ENCODE measurements at regions not wholly inside any gene's neighbourhood (a gene's known extent, or its start where the extent isn't known, plus 50 kb on each side); places are given as distances from the start of the nearest gene placed in this dataset.

GRCh38 chr12:91972896-91973295 is 172.8 kb downstream of the BTG1 start:
- Histone ChIP-seq H3K36me3 (no peaks in the 10 kb centered on the region), H3K4me1 (peaks cover 6% of the 10 kb centered on the region), H3K27me3 (ENCODE audit: low read depth) (no peaks in the 10 kb centered on the region), H3K9me3 (replicated peaks) (no peaks in the 10 kb centered on the region), H3K4me3 (no peak overlapping the region), H3K27ac (replicated peaks) (no peak overlapping the region)
- TF ChIP-seq CTCF (IDR thresholded peaks at IDR 0.05; ENCODE audit: borderline replicate concordance) = no peak
- intact Hi-C loops (cut with micrococcal nuclease) = no loop called here
- DNase-seq = no peak

GRCh38 chr12:91968777-91969171 is 176.9 kb downstream of the BTG1 start:
- TF ChIP-seq CTCF (IDR thresholded peaks at IDR 0.05; ENCODE audit: borderline replicate concordance) = no peak
- intact Hi-C loops (cut with micrococcal nuclease) = no loop called here
- peaks cover 14% of the 10 kb centered on the region for H3K4me1 ChIP-seq
- DNase-seq = no peak
- no peak overlapping the region for H3K4me3 ChIP-seq
- H3K27me3 ChIP-seq (ENCODE audit: low read depth) = no peaks in the 10 kb centered on the region
- no peak overlapping the region for H3K27ac ChIP-seq (replicated peaks)
- no peaks in the 10 kb centered on the region for H3K9me3 ChIP-seq (replicated peaks)
- no peaks in the 10 kb centered on the region for H3K36me3 ChIP-seq

- Histone ChIP-seq H3K27ac (replicated peaks) (no peak overlapping the region), H3K9me3 (replicated peaks) (no peaks in the 10 kb centered on the region), H3K27me3 (ENCODE audit: low read depth) (no peaks in the 10 kb centered on the region), H3K4me3 (no peak overlapping the region), H3K4me1 (peaks cover 14% of the 10 kb centered on the region), H3K36me3 (no peaks in the 10 kb centered on the region)
- no peak for TF ChIP-seq CTCF (IDR thresholded peaks at IDR 0.05; ENCODE audit: borderline replicate concordance)
- no peak for DNase-seq
- intact Hi-C loops (cut with micrococcal nuclease) = no loop called here
These were observed 177.4 kb downstream of the BTG1 start for GRCh38 chr12:91968076-91968776.

GRCh38 chr12:91967590-91967989 is 178.1 kb downstream of the BTG1 start:
- no peak for DNase-seq

GRCh38 chr12:91965781-91966180 is 179.9 kb downstream of the BTG1 start:
- no peak for DNase-seq
- no peak overlapping the region for H3K4me3 ChIP-seq
- peaks cover 14% of the 10 kb centered on the region for H3K4me1 ChIP-seq
- H3K9me3 ChIP-seq (replicated peaks) = no peaks in the 10 kb centered on the region
- H3K36me3 ChIP-seq = no peaks in the 10 kb centered on the region
- intact Hi-C loops (cut with micrococcal nuclease) = no loop called here
- H3K27ac ChIP-seq (replicated peaks) = no peak overlapping the region
- no peaks in the 10 kb centered on the region for H3K27me3 ChIP-seq (ENCODE audit: low read depth)
- no peak for TF ChIP-seq CTCF (IDR thresholded peaks at IDR 0.05; ENCODE audit: borderline replicate concordance)

More at GRCh38 chr12:91967590-91967989, 178.1 kb downstream of the BTG1 start:
- H3K9me3 ChIP-seq (replicated peaks) = no peaks in the 10 kb centered on the region
- H3K36me3 ChIP-seq = no peaks in the 10 kb centered on the region
- no peak overlapping the region for H3K27ac ChIP-seq (replicated peaks)
- no peak for TF ChIP-seq CTCF (IDR thresholded peaks at IDR 0.05; ENCODE audit: borderline replicate concordance)
- H3K4me1 ChIP-seq = peaks cover 14% of the 10 kb centered on the region
- H3K4me3 ChIP-seq = no peak overlapping the region
- intact Hi-C loops (cut with micrococcal nuclease) = no loop called here
- H3K27me3 ChIP-seq (ENCODE audit: low read depth) = no peaks in the 10 kb centered on the region

Data from left ventricle myocardium inferior (tissue), 1 donor.